ENCODE measurements at regions not wholly inside any gene's neighbourhood (a gene's known extent, or its start where the extent isn't known, plus 50 kb on each side); places are given as distances from the start of the nearest gene placed in this dataset.

- Histone ChIP-seq H3K9me3 (ENCODE audit: low read depth) (no peaks in the 10 kb centered on the region), H2AFZ (replicated peaks) (no peak overlapping the region), H3K27ac (no peak overlapping the region), H3F3A (ENCODE audit: low read depth) (peaks cover 3% of the 10 kb centered on the region), H4K20me1 (ENCODE audit: low read depth) (peaks cover 11% of the 10 kb centered on the region), H3K4me3 (no peak overlapping the region), H3K79me2 (ENCODE audit: low read depth) (no peaks in the 10 kb centered on the region), H3K4me1 (peaks cover 2% of the 10 kb centered on the region), H3K4me2 (no peak overlapping the region), H3K36me3 (no peaks in the 10 kb centered on the region), H3K27me3 (no peaks in the 10 kb centered on the region), H3K9ac (no peak overlapping the region)
- no peak for TF ChIP-seq EZH2phosphoT487 (IDR thresholded peaks at IDR 0.05)
- TF ChIP-seq EZH2 (IDR thresholded peaks at IDR 0.05), result no peak
- TF ChIP-seq CTCF (IDR thresholded peaks at IDR 0.05), result no peak
- DNase-seq (ENCODE audit: low spot score), result no peak
- Mint-ChIP-seq H3K9me3 (peaks cover 2% of the 10 kb centered on the region), H3K27ac (no peak overlapping the region), H3K27me3 (ENCODE audit: insufficient read depth, low read depth) (peaks cover 4% of the 10 kb centered on the region), H3K4me1 (peaks cover 33% of the 10 kb centered on the region), H3K4me3 (no peak overlapping the region), H3K36me3 (no peaks in the 10 kb centered on the region)
These were observed 232.7 kb downstream of the CTTN start for GRCh38 chr11:70630816-70631623.

- Histone ChIP-seq H3K4me2 (no peak overlapping the region), H3K9ac (no peak overlapping the region), H2AFZ (replicated peaks) (no peak overlapping the region), H3F3A (ENCODE audit: low read depth) (peaks cover 7% of the 10 kb centered on the region), H3K36me3 (no peaks in the 10 kb centered on the region), H3K9me3 (ENCODE audit: low read depth) (no peaks in the 10 kb centered on the region), H3K4me3 (no peak overlapping the region), H3K4me1 (no peaks in the 10 kb centered on the region), H3K27me3 (no peaks in the 10 kb centered on the region), H3K79me2 (ENCODE audit: low read depth) (no peaks in the 10 kb centered on the region), H3K27ac (no peak overlapping the region), H4K20me1 (ENCODE audit: low read depth) (peaks cover 5% of the 10 kb centered on the region)
- no peak for DNase-seq (ENCODE audit: low spot score)
- TF ChIP-seq EZH2phosphoT487 (IDR thresholded peaks at IDR 0.05) (no peak), EZH2 (IDR thresholded peaks at IDR 0.05) (no peak), CTCF (IDR thresholded peaks at IDR 0.05) (no peak)
- H3K27me3 Mint-ChIP-seq (ENCODE audit: insufficient read depth, low read depth), result peaks cover 2% of the 10 kb centered on the region
- H3K36me3 Mint-ChIP-seq, result no peaks in the 10 kb centered on the region
- peaks cover 2% of the 10 kb centered on the region for H3K9me3 Mint-ChIP-seq
- H3K4me1 Mint-ChIP-seq, result peaks cover 28% of the 10 kb centered on the region
- no peak overlapping the region for H3K27ac Mint-ChIP-seq
- no peak overlapping the region for H3K4me3 Mint-ChIP-seq
These were observed 233.3 kb downstream of the CTTN start for GRCh38 chr11:70631624-70632047.

GRCh38 chr11:70633610-70634009 lies 235.3 kb downstream of the CTTN start:
- no peak for DNase-seq (ENCODE audit: low spot score)
- no peak overlapping the region for H3K4me3 ChIP-seq
- H3K4me1 Mint-ChIP-seq, result peaks cover 32% of the 10 kb centered on the region
- peaks cover 2% of the 10 kb centered on the region for H3K9me3 Mint-ChIP-seq
- H3K9me3 ChIP-seq (ENCODE audit: low read depth), result no peaks in the 10 kb centered on the region
- no peaks in the 10 kb centered on the region for H3K79me2 ChIP-seq (ENCODE audit: low read depth)
- H3K4me3 Mint-ChIP-seq, result no peak overlapping the region
- H2AFZ ChIP-seq (replicated peaks), result no peak overlapping the region
- no peaks in the 10 kb centered on the region for H3K36me3 Mint-ChIP-seq
- no peak overlapping the region for H3K9ac ChIP-seq
- no peak overlapping the region for H3K27ac ChIP-seq
- TF ChIP-seq CTCF (IDR thresholded peaks at IDR 0.05), result no peak
- H3K27me3 ChIP-seq, result no peaks in the 10 kb centered on the region
- no peaks in the 10 kb centered on the region for H3K27me3 Mint-ChIP-seq (ENCODE audit: insufficient read depth, low read depth)
- no peaks in the 10 kb centered on the region for H3K36me3 ChIP-seq
- H4K20me1 ChIP-seq (ENCODE audit: low read depth), result peaks cover 18% of the 10 kb centered on the region
- H3K27ac Mint-ChIP-seq, result no peak overlapping the region
- H3K4me2 ChIP-seq, result no peak overlapping the region
- peaks cover 15% of the 10 kb centered on the region for H3K4me1 ChIP-seq
- H3F3A ChIP-seq (ENCODE audit: low read depth), result peaks cover 27% of the 10 kb centered on the region

Measured in neural progenitor cell (in vitro differentiated cells).